ENCODE measurements at regions not wholly inside any gene's neighbourhood (a gene's known extent, or its start where the extent isn't known, plus 50 kb on each side); places are given as distances from the start of the nearest gene placed in this dataset.
"Not testable (repeated sequence)": the region's sequence is repeated elsewhere in the genome, so short reads cannot be mapped to it uniquely, and the experiment has no call there.

DNA sequence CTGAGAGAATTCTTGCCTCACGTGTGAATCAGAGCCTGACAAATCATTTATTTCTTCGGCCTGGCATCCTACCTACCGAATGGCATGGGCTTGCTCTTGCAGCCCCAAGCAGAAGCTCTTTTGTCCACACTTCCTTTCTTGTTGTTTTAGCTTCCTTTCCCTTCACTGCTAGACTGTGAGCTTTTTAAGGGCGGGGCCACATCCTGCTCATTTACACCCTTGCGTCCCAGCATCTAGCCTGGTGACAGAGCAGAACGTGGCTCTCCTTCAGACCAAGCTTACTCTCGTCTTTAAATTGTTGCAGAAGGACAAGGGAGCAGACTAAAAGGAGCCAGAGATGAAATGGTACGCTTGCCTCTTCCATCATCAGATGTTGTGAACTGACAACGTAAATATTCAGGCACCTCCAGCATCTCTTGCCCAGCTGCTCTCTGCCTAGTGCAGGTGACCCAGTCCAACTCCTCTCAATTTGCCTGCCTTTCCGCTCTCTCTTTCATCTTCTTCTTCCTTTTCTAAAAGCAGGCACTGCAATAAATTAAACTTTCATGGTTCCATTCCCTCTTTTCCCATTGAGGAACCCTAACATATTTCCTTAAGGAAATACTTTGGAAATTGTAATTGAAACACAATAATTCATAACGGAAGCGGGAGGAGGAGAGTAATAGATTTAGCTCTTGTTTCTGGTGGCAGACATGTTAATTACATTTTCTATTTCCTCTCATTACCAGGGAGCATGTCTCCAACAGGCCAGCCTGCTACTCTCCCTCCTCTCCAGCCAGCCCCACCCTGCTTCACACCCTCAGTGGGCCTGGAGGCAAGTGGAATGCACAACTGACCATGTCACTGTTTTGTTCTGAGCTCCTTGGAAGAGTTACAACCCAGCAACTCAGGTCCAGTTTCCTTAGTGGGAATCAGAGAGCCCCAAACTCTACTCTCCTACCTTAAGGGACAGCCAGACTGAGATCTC, 228.1 kb upstream of the TRIB2 start:
- Histone ChIP-seq H3K36me3 (ENCODE audit: control insufficient read depth in 4 of 4, insufficient read depth in 4 of 4, low read length in 4 of 4) (no peaks in the 10 kb centered on the region), H3K4me3 (no peak overlapping the region), H3K9me3 (ENCODE audit: control insufficient read depth in 4 of 4, insufficient read depth in 3 of 4, low read length in 3 of 4) (no peaks in the 10 kb centered on the region), H3K27me3 (ENCODE audit: control insufficient read depth in 3 of 3, insufficient read depth in 3 of 3, low read length in 2 of 3) (no peaks in the 10 kb centered on the region), H3K9ac (ENCODE audit: insufficient read depth in 1 of 2, low read length in 2 of 2) (no peak overlapping the region), H3K4me1 (ENCODE audit: control insufficient read depth in 5 of 5, insufficient read depth in 5 of 5, low read length in 5 of 5) (peaks cover 0 to 6% (median 0%) of the 10 kb centered on the region in 5 donors), H3K27ac (ENCODE audit: low read depth in 1 of 2, low read length in 1 of 2) (no peak overlapping the region)
- WGBS, 2 donors: 57 to 58% methylated on average over 12 of the region's 12 CpGs
- TF ChIP-seq, protein P1, sequence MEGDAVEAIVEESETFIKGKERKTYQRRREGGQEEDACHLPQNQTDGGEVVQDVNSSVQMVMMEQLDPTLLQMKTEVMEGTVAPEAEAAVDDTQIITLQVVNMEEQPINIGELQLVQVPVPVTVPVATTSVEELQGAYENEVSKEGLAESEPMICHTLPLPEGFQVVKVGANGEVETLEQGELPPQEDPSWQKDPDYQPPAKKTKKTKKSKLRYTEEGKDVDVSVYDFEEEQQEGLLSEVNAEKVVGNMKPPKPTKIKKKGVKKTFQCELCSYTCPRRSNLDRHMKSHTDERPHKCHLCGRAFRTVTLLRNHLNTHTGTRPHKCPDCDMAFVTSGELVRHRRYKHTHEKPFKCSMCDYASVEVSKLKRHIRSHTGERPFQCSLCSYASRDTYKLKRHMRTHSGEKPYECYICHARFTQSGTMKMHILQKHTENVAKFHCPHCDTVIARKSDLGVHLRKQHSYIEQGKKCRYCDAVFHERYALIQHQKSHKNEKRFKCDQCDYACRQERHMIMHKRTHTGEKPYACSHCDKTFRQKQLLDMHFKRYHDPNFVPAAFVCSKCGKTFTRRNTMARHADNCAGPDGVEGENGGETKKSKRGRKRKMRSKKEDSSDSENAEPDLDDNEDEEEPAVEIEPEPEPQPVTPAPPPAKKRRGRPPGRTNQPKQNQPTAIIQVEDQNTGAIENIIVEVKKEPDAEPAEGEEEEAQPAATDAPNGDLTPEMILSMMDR (IDR thresholded peaks at IDR 0.05; ENCODE audit: control extremely low read depth, extremely low read depth): no peak
- no peak for DNase-seq
- no peak for ATAC-seq (ENCODE audit: insufficient read depth, low FRiP score)

DNA sequence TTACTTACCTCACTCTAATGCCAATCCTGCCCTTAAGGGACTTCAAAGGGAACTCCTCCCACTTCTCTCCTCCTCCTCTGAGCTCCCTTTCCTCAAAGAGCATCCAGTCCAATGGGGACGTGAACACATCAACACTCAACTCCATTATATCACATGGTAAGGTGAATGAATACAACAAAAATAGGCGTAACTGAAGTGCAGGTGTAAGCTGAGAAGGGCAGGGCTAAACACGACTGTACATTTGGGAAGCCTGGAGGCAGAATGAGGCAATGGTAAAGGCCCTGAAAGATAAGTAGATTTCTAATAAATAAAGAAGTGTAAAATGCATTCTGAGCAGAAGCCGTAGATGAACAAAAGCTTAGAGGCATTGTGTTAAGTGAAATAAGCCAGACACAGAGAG, 226.1 kb upstream of the TRIB2 start:
- Histone ChIP-seq H3K27ac (ENCODE audit: low read depth in 1 of 2, low read length in 1 of 2) (no peak overlapping the region), H3K4me3 (no peak overlapping the region), H3K9ac (ENCODE audit: insufficient read depth in 1 of 2, low read length in 2 of 2) (no peak overlapping the region), H3K36me3 (ENCODE audit: control insufficient read depth in 4 of 4, insufficient read depth in 4 of 4, low read length in 4 of 4) (no peaks in the 10 kb centered on the region), H3K9me3 (ENCODE audit: control insufficient read depth in 4 of 4, insufficient read depth in 3 of 4, low read length in 3 of 4) (no peaks in the 10 kb centered on the region), H3K27me3 (ENCODE audit: control insufficient read depth in 3 of 3, insufficient read depth in 3 of 3, low read length in 2 of 3) (no peaks in the 10 kb centered on the region), H3K4me1 (ENCODE audit: control insufficient read depth in 5 of 5, insufficient read depth in 5 of 5, low read length in 5 of 5) (peaks cover 0 to 6% (median 0%) of the 10 kb centered on the region in 5 donors)
- no peak for ATAC-seq (ENCODE audit: insufficient read depth, low FRiP score)
- DNase-seq: no peak
- TF ChIP-seq, protein P1 (IDR thresholded peaks at IDR 0.05; ENCODE audit: control extremely low read depth, extremely low read depth): no peak
- 92 to 93% methylated on average over 4 of the region's 4 CpGs for WGBS, 2 donors

DNA sequence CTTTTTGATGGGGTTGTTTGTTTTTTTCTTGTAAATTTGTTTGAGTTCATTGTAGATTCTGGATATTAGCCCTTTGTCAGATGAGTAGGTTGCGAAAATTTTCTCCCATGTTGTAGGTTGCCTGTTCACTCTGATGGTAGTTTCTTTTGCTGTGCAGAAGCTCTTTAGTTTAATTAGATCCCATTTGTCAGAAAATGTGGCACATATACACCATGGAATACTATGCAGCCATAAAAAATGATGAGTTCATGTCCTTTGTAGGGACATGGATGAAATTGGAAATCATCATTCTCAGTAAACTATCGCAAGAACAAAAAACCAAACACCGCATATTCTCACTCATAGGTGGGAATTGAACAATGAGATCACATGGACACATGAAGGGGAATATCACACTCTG, 224.4 kb upstream of the TRIB2 start:
- DNase-seq; ATAC-seq (ENCODE audit: insufficient read depth, low FRiP score); H3K27ac ChIP-seq (ENCODE audit: low read depth in 1 of 2, low read length in 1 of 2); H3K36me3 ChIP-seq (ENCODE audit: control insufficient read depth in 4 of 4, insufficient read depth in 4 of 4, low read length in 4 of 4); H3K9ac ChIP-seq (ENCODE audit: insufficient read depth in 1 of 2, low read length in 2 of 2); H3K9me3 ChIP-seq (ENCODE audit: control insufficient read depth in 4 of 4, insufficient read depth in 3 of 4, low read length in 3 of 4); H3K4me1 ChIP-seq (ENCODE audit: control insufficient read depth in 5 of 5, insufficient read depth in 5 of 5, low read length in 5 of 5); H3K27me3 ChIP-seq (ENCODE audit: control insufficient read depth in 3 of 3, insufficient read depth in 3 of 3, low read length in 2 of 3); H3K4me3 ChIP-seq: not testable (repeated sequence)
- WGBS, 2 donors: no CpG with 5 or more reads among the region's 3 CpGs

DNA sequence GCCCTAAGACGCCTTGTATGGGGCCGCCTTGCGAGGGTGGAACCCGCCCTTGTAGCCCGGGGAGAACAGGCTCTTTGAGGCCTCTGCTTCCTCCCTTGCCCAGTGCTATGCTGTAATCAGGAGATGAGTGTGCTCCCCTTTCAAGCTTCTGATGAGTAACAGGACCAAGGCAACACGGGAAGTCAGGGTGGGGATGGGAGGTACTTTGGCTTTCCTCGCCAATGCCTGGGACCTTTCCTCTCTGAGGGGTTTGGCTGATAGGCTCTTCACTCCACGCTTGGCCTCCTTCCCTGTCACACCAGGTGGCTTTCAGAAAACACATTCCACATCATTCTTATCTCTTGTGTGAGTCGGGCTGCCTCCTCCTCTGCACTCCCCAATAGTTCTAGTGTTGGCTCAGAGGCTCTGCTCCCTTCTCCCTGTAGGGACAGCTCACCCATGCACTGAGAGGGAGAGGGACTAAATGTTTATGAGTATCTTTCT, 223.7 kb upstream of the TRIB2 start:
- TF ChIP-seq, protein P1 (IDR thresholded peaks at IDR 0.05; ENCODE audit: control extremely low read depth, extremely low read depth): no peak
- Histone ChIP-seq H3K9me3 (ENCODE audit: control insufficient read depth in 4 of 4, insufficient read depth in 3 of 4, low read length in 3 of 4) (no peaks in the 10 kb centered on the region), H3K27ac (ENCODE audit: low read depth in 1 of 2, low read length in 1 of 2) (peak overlapping the region in 1 of 2 donors; percentile 46), H3K4me3 (no peak overlapping the region), H3K9ac (ENCODE audit: insufficient read depth in 1 of 2, low read length in 2 of 2) (no peak overlapping the region), H3K27me3 (ENCODE audit: control insufficient read depth in 3 of 3, insufficient read depth in 3 of 3, low read length in 2 of 3) (no peaks in the 10 kb centered on the region), H3K36me3 (ENCODE audit: control insufficient read depth in 4 of 4, insufficient read depth in 4 of 4, low read length in 4 of 4) (no peaks in the 10 kb centered on the region), H3K4me1 (ENCODE audit: control insufficient read depth in 5 of 5, insufficient read depth in 5 of 5, low read length in 5 of 5) (peaks cover 0 to 4% (median 0%) of the 10 kb centered on the region in 5 donors)
- peak; percentile 78 for ATAC-seq (ENCODE audit: insufficient read depth, low FRiP score)
- 72 to 76% methylated on average over 9 of the region's 9 CpGs for whole genome bisulfite sequencing, 2 donors
- peak; percentile 24 to 40 (median 29) for DNase-seq

All from lung (tissue), 11 donors.